ENCODE measurements at regions not wholly inside any gene's neighbourhood (a gene's known extent, or its start where the extent isn't known, plus 50 kb on each side); places are given as distances from the start of the nearest gene placed in this dataset.

DNA sequence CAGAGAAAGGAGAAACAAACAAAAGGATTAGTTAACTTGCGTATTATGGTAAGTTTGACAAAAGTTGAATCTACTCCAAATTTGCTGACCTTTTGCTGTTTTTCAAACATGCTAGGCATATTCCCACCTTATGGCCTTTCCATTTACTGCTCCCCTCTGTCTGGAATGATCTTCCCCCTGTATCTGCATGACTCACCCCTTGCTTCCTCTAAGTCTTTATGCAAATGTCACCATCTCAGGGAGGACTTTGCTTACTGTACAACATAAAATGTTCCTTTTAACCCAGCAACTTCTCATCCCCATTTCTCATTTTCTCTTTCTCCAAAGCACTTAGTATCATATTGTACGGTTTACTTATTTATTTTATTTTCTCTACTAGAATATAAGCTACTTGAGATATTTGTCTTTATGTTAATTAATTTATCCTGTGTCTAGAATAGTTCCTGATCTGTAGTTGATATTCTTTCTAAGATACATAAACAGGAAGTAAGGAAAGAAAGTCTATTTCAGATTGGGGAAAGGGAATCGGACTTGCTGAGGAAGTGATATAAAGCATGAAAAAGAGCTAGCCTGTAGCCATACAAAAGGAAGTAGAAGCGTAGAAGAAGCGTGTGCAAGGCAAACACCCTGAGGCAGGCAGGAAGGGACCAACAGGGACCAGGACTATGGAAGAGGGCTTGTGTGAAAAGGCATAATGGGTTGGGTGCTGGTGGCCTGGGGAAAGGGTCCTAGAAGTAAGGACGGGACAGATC lies 144.9 kb upstream of the ERBB4 start:
- no peak for DNase-seq

DNA sequence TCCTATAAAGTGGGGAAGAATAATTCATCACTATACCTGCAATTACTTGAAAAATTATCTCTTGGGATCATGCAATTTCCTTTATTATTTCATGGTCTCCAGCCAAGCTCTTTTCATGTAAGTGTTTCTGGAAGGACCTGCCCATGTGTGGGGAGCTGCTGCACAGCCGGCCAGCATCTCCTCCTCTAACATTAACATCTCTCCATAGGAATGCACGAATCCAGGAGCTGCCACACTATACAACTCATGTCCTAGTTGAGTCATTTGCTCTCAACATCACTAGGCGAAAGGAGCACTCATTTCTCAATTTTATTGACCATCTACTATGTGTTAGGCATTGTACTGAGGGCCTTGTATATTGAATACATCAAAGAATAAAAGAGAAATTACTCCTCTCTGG lies 144.3 kb upstream of the ERBB4 start:
- no peak for DNase-seq

DNA sequence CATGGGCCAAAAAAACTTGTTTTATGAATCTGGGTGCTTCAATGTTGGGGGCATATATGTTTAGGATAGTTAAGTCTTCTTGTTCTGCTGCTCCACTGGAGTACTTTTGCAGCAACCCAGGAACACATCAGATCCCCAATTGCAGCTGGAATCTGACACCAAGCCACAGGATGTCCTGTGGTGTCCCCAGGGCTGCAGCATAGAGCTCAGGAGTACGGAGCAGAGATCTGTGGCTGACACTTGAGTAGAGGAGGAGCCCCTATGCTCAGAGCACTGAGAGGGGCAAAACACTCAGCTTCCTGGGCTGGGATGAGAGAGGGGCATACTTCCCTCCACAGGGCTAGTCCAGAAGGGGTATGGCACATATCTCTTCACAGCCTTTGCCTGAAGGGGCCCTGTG lies 138.9 kb upstream of the ERBB4 start:
- DNase-seq = no peak

DNA sequence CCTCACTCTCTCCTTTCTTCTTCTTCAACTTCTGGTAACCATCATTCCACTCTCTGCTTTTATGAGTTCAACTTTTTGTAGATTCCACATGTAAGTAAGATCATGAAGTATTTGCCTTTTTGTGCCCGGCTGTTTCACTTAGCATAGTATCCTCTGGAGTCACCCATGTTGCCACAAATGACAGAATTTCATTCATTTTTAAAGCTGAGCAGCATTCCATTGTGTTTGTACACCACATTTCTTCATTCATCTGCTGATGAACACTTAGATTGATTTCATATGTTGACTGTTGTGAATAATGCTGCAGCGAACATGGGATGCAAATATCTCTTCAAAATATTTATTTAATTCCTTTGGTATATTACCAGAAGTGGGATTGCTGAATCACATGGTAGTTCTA lies 133.6 kb upstream of the ERBB4 start:
- DNase-seq = no peak

DNA sequence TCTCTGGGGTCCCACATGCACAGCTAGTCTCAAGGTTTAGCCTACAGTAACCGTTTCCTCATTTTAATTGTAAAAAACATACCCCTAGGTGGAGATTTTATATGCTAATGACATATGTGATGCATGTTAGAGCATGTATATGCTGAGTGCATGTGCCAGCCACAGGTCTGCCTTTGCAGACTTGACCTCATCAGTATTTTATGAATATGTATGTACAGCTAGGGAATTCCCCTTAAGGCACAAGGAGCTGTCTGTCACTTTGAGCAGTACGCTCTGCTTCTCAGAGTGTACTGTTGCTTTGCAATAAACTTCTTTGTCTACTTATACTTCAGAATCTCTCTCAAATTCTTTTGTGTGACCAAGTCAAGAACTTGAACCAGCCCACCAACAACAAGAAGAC lies 131.2 kb upstream of the ERBB4 start:
- DNase-seq = no peak

DNA sequence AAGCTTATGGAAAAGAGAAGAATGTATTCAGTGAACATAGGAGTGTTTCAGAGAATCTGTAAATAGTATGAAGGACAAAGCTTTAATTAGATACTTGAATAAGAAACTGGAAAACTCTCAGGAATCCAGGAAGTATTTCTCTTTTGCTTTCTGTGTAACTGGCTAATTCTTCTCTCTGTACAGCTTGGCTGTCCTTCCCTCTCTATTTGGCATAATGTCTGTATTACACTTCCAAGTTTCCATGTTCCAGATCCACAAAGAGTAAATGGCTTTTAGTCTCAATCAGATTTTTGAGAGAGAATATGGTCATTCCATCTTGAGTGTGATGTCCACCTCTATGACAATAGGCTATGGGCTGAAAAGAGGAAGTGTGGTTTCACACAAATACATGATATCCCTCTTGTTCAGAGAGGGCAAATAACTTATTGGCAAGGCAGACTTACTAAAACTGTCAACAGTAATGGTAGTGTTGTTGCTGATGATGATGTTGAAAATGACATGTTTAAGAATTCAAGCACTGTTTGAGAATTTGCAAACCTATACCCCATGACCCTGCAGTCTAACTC lies 129.2 kb upstream of the ERBB4 start:
- DNase-seq = no peak

DNA sequence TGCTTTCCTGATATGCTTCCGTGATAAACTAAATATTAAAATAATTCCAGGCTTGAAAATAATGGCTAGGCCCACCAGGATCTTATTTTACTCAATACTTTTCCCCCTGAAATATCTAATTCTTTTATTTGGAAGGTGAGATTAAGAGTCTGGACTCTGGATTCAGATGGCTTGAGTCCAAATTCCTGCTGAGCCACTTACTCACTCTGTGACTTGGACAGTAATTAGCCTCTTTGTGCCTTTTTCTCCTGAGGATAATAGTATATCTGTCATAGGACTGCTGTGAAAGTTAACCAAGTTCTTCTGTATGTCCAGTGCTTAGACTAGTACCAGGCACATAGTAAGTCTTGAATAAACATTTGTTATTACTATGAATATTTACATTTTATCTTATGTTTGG lies 127.3 kb upstream of the ERBB4 start:
- DNase-seq = no peak

DNA sequence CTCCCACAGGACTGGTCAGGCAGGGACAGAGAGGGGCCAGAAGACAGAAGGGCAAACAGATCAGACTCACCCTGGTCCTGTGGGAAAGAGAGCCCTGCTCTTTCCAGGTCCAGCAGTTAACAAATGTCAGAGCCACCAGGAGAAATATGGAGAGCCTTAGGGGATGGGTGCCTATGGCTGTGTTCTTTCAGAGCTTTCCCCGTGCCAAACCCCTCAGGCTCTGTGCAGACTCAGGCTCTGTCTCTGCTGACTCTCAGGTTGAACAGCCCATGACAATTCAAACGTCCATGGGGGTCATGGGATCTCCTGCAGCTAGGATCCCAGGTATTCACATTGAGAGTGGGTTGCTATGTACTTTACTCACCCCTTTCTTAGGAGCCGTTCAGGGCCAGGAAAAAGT lies 120.8 kb upstream of the ERBB4 start:
- DNase-seq = no peak

DNA sequence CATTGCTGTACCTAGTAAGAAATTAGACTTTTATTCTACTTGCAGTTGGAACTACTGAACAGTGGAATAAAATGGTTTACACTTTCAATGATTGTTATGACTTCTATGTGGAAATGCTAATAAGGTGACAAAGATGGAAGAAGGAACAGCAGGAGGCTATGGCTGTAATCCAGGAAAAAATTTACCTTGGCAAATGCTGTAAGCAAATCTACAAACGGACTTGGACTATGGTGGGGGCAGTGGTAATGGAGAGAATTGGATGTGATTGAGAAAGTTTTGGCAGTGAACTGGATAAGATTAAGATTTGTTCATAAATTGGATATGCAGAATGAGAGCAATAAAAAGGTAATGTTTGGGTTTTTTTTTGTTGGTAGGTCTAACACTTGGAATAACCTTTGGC lies 111.0 kb upstream of the ERBB4 start:
- DNase-seq = no peak

DNA sequence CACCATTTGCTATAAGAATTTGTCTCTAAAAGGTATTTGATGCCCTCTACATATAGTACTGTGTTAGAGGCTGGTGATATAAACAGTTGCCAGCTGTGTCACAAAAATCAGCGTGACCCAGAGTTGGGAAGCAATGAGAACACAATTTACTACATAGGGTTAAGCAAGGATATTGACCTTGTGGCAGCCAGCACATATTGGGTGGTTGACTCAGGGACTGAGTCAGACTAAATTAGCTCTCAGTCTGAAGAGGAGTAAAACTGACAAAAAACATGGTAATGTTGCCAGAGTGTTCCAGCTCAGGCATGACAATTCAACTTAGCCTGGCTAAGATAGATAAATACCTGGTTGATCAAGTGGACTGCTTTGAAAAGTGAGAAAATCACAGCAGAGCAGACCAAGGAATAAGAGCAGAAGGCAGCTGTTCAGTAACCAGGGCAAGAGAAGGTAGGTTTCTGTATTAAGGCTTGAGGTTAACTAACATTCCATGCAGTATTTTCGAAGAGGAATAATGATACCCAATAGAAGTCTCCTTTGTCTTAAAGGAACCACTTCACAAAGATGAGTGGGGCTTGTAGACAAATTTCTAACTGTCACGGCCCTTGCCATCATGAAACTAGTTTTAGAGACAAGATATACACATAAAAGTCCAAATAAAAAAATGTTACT lies 108.2 kb upstream of the ERBB4 start:
- DNase-seq = no peak

DNA sequence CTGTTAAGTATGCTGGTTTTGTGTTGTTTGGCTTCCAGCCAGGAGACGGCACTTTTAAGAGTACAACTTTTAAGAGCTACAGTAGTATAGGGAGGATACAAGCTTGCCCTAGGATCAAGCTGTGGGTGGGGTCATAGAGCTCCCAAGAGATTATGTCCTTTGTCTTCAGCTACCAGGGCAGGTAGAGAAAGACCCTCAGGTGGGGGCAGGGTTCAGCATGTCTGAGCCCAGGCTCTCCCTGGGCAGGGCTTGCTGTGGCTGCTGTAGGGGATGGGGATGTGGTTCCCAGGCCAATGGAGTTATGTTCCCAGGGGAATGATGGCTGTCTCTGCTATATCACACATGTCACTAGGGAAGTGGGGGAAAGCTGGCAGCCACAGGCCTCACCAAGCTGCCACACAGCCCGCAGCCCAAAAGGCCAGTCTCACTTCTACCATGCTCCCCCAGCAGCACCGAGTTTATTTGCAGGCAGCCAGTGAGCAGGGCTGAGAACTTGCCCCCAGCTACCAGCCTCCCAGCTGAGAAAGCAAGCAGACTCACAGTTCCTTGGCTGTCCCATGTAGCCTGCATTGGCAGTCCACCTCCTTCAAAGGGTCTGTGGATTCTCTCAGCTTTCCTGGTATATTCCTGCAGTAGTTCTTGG lies 105.7 kb upstream of the ERBB4 start:
- DNase-seq = no peak

DNA sequence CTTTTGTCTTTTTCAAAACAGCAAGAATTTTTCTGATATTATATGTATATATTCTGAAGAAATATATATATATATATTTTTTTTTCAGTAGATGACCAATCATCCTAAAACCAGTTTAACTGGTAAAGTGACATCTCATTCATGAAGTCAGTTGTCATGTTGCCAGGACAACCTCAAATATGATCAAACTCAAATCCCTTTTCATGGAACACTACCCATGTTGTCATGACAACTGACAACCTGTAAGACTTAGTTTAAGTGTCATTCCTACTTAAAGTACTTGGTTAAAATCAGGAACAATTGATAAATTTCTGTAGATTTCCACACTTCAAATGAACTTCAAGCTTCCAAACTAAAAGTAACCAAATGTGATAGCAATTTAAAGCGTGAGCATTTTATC lies 101.8 kb upstream of the ERBB4 start:
- DNase-seq = no peak

DNA sequence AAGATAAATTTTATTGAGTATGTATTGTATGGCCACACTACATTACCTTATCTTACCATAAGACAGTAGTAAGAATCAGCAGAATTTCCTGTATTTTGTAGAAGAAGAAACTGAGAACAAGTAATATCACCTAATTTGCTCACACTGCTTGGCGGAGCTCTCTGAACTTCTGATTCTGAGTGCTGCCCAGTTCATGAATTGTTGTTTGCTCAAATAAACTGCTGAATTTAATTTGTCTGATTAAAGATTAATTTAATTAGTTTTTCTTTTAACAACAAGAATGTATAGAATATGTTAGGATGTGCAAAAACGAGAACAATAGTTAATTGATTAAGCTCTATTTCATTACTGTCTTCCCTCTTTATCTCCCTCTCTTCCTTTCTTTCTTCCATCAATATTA lies 100.1 kb upstream of the ERBB4 start:
- DNase-seq = no peak

DNA sequence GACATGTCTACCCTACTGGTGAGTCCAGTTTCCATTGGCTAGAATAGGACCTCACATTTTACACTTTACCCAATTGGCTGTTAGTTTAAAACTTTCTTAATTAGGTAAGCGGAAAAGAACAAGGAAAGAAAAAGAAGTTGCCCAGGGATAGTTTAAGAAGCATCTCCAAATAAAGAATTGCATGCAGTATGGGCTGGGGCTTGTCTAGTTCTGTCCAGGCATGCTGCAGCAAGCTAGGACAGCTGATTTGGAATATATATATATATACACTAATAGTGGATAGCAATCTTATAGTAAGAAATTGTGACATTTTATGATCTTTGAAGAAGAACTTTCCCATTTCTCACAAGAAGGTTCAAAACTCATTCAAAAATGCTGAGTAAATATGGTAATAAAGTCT lies 90.0 kb upstream of the ERBB4 start:
- DNase-seq = no peak

DNA sequence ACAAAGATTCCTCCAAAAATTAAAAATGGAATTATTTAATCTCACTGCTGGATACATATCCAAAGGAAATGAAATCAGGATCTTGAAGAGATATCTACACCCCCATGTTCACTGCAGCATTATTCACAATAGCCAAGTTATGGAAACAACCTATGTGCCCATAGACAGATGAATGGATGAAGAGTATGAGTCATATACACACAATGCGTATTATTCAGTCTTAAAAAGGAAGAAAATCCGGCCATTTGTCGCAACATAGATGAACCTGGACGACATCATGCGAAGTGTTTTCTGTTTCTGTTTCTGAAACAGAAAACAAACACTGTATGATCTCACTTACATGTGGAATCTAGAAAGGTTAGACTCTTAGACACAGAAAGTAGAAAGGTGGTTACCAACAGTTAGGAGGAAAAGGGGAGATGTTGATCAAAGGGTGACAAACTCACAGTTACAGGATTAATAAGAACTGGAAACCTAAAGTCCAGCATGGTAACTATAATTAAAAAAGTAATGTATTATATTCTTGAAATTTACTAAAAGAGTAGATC lies 87.8 kb upstream of the ERBB4 start:
- DNase-seq = no peak

DNA sequence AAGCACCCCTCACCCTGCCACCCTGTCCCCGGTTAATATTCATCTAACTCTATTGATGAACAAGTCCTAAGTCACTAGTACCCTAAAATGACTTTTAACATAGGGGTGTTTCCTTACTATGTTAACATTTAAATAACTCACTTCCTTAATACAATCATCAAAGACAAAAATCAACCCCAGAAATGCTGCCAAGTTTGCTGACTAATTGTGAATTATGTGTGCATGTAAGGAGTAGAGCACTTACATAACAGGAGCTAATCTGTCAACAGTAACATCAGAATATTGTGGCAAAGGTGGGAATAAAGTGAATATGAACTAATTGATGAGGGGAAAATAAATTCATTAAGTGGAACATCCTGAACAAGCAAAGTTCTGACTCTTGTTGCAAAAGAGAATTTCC lies 81.4 kb upstream of the ERBB4 start:
- no peak for DNase-seq

DNA sequence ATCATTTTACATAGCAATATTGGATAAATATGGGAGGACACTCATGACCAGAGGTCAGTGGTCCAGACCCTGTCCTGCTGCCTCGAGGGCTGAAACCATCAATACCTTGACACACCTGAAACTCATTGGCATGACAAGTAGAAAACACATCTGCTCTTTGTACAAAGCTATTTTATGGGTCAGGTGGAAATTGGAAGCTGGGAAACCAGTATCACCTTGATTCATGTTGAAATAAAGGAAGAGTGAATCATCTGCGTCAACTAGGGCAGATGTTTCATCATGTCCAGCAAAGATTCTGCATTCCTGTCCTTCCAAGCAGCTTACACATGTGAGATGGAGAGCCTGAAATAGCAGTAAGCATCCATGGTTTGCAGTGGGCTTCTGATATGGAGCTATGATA lies 80.0 kb upstream of the ERBB4 start:
- no peak for DNase-seq

DNA sequence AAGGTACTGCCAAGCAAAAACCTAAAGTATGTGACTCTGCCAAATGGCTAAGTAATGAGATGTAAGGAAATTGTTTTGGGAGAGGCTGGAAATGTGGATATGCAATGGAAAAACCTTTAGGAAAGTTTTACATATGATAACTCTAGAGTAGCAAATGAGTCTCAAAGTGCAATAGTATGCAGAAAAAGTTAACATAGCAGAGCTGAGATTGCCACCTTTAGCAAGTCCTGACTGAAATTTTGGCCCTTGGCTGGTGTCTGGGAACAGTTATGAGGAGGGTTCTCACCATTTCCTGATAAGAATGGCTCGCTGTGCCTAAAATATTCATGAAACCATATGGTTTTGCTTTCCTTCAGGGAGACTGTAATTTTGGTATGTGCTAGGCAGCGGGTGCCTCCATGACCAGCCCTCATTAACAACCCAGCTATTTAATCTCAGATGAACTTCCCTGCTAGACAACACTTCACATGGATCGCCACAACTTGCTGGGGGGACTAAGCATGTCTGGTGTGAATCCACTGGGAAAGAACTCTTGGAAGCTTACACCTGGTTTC lies 72.3 kb upstream of the ERBB4 start:
- DNase-seq = no peak

DNA sequence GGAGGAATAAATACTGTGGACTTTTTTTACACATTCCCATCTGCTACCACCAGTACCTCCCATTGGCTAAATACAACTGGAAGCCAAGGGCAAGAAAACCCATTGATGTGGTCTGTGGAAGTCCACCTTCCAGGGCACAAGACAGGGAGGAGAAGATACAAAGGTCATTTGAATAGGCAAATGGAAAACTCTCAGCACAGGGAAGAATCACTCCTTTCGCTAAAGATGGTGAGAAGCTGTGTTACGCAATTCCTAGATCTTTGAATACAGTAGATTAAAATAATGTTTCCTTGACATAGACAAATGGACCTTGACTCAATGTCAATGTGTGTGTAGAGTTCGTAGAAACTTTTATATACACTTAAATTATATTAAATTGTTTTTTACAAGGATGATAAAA lies 70.9 kb upstream of the ERBB4 start:
- no peak for DNase-seq

DNA sequence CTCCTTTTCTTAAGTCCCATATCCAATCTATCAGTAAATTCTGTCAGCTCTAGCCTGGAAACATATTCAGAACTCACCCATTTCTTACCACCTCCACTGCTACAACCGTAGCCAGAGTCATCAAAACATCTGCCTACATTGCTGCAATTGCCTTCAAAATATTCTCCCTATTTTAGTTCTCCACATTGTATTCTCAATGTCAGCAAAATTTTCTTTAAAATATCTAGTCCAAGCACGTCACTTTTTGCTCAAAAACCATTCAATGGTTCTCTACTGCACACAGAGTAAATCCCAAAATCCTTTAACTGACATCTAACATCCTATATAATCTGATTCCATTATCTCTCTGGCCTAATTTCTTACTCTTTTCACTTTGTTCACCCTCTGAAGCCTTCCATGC lies 68.5 kb upstream of the ERBB4 start:
- no peak for DNase-seq

DNA sequence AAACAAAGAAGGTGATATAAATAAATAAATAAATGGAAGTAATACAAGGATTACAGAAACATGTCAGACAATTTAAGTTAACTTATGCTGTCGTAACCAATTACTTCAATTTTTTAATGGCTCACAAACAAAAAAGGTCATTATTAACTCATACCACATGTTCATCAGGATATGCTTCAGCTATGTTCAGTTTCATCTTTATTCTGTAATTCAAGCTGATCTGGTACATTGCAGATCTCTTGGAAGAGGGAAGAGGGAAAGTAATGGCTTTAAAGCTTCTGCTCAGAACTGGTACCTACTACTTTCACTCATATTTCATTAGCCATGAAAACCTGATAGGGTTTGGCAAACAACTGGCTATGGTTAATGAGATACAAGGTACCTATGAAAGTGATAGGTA lies 67.6 kb upstream of the ERBB4 start:
- DNase-seq = no peak

DNA sequence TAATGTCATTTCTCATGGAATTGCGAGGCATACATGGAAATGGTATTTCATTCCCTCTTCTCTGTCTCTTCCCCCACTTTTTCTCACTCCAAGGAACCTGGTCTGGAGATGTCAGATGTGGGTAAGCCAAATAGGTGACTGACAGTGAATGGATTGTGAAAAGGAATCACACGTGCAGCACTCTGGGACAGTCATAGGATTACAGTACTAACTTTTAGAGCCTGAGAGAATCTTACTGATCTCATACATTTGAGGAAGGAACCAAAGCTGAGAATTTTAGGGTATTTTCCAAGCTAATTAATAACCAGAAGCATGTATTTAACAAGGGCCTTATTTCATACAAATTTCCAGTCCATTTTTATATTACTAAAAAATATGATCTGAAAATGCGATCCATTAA lies 58.1 kb upstream of the ERBB4 start:
- no peak for DNase-seq

DNA sequence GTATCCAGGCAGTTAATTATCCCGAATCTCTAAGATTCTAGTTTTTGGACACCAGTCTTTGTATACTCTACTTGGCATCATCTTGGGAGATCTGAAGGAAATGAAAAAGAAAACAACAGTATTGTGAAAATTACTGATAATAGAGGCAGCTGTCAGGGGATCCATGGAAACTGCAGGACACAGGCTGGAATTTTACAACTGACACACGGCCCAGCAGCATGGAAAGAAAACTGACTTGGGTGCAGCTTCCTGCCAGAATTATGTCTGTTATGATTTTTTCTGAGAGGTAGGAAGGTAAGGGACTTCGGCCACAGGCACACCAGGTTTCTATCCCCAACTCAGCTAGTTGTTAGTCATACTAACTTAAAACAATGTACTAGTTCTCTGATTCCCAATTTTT lies 57.7 kb upstream of the ERBB4 start:
- DNase-seq = no peak
